Muscle of arm (tissue), 1 donor: ENCODE measurements at regions not wholly inside any gene's neighbourhood (a gene's known extent, or its start where the extent isn't known, plus 50 kb on each side); places are given as distances from the start of the nearest gene placed in this dataset.
"Not testable (repeated sequence)": the region's sequence is repeated elsewhere in the genome, so short reads cannot be mapped to it uniquely, and the experiment has no call there.

Experiments
- DNase-seq: peaks from one replicate; pipeline ENCODE4 v3.0.0-alpha.2; 2013

DNA sequence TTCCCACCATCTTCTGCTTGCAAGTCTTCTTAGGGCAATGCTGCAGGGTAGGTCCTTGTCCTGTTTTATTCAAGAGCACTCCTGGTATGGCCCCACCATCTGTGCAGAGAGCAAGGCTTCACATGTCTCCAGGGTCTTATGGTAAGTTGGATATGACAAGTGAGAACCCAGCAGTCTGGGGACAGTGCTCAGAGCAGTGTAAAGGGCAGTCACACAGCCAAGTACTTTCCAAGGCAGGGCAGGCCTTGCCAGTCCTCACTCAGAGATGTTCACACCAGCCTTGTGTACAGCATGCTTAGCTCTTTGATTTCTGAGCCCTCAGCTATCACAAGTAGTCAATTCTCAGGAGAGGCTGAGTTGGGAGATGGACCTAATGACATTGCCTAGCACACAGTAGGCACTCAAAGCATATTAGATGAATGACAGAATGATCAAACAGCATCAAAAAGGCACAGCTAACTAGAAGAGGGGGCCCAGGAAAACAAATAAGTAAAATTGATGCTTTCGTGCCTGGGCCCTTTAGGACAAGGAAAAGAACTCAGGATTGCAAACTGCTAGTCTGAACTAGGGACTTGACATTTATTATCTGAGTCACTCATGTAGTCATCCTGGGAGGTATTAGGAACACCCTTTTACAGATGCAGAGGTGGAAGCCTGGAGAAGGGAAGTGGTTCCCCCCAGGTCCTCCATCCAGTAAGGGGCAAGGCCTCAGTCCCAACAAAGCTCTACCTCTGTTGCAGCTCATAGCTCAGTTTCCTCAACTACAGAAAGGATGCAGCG, 86.7 kb upstream of the CTAGE1 start:
- no peak for DNase-seq

DNA sequence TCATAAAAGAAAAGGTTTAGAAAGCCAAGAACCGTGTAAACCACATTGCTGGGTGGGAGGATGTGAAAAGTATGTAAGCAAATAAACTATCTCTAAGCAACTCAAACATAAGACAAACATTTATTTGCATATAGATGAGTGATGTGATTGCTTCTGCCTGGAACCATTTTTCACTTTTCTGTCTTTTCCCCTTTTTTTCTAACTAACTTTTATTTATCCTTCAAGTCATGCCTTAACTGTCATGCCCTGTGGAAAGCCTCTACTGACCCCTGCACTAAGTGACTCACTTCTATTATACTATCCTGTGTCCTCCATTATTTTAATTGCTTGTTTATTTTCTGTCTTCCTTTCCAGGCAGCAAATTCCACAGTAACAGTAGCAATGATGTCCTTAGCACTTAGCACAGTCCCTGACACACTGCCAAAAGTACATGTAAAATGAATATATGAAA, 87.5 kb upstream of the CTAGE1 start:
- DNase-seq: no peak

GRCh38 chr18:22507055-22507454, 89.3 kb upstream of the CTAGE1 start:
- no peak for DNase-seq

DNA sequence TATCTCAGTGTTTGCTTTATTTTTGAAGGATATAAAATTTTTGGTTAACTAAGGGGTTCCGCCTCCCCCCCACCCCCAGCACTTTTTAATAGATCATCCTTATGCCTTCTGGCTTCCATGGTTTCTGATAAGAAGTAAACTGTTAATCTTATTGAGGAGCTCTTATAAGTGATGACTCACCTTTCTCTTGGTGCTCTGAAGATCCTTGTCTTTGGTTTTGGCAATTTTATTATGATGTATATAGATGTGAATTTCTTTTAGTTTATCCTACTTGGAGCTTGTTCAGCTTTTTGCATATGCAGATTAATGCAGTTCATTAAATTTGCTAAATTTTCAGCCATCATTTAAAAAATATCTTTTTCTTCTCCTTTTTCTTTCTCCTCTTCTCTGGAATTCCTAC, 91.7 kb upstream of the CTAGE1 start:
- DNase-seq: no peak

DNA sequence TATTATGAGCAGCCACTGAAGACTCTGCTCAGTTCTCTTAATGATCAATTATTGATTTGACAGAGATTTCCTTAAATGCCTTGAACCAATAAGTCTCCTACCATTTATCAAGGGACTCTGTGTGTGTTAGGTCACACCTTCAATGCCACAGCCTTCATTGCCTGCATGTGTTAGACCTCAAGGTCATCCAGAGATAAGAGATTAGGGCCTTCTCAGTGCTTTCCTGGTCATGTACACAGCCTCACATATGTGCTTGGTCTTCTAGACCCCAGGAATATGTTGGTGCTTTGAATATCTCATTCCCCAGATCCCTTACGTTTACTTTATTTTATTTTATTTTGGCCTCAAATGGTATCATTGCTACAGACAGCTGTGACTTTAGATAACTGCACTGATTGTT, 93.0 kb upstream of the CTAGE1 start:
- DNase-seq: no peak

GRCh38 chr18:22513721-22514481, 96.2 kb upstream of the CTAGE1 start:
- DNase-seq: no peak

- no peak for DNase-seq
These were observed 96.9 kb upstream of the CTAGE1 start for GRCh38 chr18:22514655-22515054.

DNA sequence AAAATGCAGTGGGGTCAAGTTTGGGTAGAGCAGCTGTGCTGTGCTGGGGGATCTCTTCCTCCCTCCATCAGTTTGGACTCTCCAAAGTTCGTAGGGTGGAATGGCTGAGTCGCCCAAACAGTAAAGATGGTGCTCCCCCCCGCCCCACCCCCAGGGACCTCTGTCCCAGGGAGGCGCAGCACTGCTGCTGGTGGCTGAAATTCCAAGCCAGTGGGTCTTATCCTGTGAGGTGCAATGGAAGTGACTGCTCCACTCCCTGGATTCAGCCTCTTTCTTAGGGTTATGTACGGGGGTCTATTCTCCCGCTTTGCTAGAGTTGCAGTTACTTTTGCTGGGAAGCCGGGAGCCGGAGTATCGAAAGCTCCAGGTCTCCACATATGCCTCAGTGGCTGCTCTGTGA, 97.5 kb upstream of the CTAGE1 start:
- no peak for DNase-seq

- no peak for DNase-seq
These were observed 99.6 kb upstream of the CTAGE1 start for GRCh38 chr18:22517356-22517755.

DNA sequence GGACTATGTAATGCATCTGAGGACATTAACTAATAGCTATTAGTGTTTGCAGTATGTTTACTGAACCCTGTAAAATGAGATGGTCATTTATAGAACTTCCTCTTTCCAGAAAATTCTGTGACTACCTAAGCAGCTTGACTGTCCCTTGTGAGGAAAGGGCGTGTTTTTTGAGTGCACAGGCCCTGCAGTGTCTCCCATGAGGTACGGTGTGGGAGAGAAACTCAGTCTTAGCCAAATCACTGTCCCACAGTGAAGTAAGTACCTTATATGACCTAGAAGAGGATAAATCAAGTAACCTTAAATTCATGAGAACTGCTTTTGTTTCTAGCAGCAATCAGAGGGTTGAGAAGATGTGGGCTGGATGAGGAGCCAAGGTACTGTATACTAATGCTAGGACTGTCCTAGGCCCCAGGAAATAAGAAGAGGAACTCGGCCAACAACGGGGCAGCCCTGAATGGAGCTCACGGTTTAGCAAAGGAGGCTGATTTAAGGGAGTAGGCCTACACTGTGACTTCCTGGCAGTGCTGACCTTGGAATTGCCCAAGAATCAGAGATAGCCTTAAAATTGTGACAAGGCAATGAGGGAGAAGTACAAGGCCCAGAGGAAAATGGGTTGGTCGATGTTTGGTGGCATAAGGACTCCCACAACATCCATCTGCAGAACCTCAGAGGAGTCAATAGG, 103.5 kb upstream of the CTAGE1 start:
- DNase-seq: no peak

- DNase-seq: no peak
These were observed 105.8 kb upstream of the CTAGE1 start for GRCh38 chr18:22523481-22523880.

DNA sequence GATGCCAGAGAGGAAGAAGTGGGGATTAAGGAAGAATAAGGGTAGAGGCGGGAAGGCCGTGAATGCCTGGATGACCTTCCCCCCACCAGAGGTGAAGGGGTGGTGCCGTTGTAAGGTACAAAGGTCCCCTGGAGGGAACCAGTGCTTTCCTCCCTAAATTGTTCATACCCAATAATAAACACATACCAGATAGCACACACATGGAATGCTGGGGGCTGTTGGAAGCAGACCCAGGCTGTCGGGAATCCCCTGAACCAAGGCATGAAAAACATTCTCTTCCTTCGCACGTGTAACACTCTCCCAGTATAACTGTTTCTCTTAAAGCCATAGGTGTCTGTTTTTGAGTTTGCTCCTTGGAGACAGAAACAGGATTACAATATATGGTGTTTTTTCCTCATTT, 107.1 kb upstream of the CTAGE1 start:
- DNase-seq: no peak

DNA sequence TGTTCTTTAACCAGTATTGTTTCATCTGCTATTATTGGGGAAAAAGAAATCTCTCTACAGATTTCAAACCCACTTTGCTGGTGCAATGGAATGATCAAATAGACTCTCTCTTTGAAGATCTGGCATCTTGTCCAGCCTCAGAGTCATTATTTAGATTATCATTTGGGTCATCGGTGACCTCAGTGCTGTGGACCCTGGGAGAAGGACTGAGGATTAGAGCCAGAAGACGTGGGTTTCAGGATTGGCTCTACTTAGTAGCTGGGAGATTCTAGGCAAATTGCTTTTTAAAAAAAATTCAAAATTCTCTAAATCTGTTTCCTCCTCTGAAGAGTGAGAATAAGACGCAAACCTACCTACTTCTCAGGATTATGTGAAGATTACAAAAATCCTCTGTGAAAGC, 107.6 kb upstream of the CTAGE1 start:
- no peak for DNase-seq

DNA sequence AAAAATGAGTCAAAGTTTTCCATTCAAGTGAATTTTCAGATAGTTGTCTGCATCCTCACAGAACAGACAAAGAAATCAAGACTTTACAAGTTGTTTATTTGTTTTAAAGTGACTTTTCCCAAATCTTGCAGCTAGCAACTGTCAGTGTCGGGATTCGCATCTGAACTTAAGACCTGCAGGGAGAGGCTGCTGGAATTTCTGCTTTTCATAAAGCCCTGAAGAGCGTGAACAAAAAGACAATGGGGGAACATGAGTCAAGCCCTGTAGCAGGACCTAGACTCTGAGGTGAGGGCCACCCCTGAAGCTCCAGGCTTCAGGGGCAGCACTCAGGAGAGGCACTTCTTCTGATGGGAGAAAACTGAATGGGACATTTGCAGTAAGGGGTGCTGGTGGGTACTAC, 108.2 kb upstream of the CTAGE1 start:
- no peak for DNase-seq

DNA sequence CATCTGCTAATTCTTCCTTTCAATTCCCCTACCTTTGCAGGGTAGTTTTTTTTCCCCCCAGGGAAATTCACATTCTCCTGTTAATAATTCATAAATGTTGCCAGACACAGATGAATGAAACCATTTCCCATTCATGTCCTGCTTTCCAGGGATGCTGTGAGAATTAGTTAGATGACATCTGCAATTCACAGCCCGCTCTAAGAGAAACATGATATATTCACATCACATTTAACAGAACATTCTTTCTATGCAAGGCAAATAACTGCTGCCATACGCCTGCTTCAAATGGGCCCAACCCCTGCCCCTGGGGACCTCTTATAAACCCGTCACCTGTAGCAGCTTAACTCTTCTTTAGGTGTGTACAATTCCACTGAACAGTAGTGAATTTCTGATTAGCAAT, 110.6 kb upstream of the CTAGE1 start:
- no peak for DNase-seq

DNA sequence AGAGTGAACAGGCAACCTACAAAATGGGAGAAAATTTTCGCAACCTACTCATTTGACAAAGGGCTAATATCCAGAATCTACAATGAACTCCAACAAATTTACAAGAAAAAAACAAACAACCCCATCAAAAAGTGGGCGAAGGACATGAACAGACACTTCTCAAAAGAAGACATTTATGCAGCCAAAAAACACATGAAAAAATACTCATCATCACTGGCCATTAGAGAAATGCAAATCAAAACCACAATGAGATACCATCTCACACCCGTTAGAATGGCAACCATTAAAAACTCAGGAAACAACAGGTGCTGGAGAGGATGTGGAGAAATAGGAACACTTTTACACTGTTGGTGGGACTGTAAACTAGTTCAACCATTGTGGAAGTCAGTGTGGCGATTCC, 117.0 kb upstream of the CTAGE1 start:
- DNase-seq: not testable (repeated sequence)

DNA sequence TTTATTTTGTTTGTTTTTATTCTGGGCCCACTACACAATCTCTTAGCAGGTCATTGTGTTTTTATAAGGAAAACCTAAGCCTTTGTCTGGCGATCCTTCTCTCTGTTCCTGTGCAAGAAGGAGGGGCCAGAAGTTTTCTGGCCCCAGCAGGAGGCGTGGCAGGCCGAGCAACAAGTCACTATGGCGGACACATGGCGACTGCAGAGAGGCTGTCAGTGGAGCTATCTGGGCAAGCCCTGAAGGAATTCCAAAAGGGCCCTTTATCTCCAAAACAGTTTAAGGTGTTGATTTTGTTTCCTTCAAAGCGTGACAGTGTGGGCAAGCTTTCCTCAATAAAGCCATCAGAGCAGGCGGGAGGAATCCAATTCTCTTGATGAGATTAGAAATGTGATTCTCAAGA, 118.8 kb upstream of the CTAGE1 start:
- no peak for DNase-seq

- DNase-seq: no peak
These were observed 120.7 kb upstream of the CTAGE1 start for GRCh38 chr18:22538426-22538825.

- DNase-seq: no peak
These were observed 121.5 kb upstream of the CTAGE1 start for GRCh38 chr18:22539051-22539765.

GRCh38 chr18:22541232-22541631, 123.5 kb upstream of the CTAGE1 start:
- DNase-seq: no peak

GRCh38 chr18:22542406-22542835, 124.7 kb upstream of the CTAGE1 start:
- no peak for DNase-seq

GRCh38 chr18:22543769-22544168, 126.1 kb upstream of the CTAGE1 start:
- DNase-seq: peak; percentile 40
